NCI-H128 (cell line): ENCODE measurements at regions not wholly inside any gene's neighbourhood (a gene's known extent, or its start where the extent isn't known, plus 50 kb on each side); places are given as distances from the start of the nearest gene placed in this dataset.

Experiments used
- DNase-seq: peaks from one replicate; lab custom pipeline; 2025; ENCODE audit not compliant: unreplicated experiment; lab: John Stamatoyannopoulos, UW

DNA sequence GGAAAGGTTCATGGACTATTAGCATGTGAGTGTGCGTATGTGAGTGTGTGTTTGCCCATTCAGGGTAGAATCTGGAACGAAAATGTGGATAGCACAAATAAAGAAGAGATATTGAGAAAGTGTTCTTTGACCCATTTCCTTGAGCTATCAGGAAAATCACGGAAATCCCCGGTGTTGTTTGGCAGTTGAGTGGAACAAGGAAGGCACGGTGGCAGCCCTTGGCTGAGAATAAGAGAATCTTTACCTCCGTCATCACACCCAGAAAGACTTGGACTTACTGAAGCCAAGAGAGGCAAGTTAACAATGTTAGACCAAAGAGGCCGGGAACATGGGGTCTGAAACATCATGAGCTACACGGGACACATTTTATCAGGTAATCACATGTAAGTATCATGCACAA, 588.9 kb upstream of the BTBD3 start:
- no peak for DNase-seq

GRCh38 chr20:11329271-11329670, 588.4 kb upstream of the BTBD3 start:
- no peak for DNase-seq

GRCh38 chr20:11331096-11331495, 586.6 kb upstream of the BTBD3 start:
- DNase-seq, result no peak

DNA sequence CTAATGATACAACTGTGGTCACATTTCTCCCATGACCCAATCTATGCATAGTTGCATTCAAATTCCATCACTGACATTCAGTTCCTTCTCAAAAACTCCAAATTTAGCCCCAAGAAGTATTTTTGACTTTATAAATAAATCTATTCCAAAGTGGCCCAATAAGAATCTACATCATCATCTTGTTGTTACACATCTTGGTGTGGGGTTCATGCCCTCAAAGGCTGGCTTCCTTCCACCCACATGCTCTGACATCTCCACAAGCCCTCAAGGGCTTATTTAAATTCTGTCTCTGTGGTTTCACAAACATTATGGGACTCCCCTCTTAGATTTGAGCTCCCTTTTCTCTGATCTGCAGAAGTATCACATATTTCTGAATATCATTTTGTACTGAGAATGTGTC, 585.3 kb upstream of the BTBD3 start:
- no peak for DNase-seq

- no peak for DNase-seq
Measured at GRCh38 chr20:11333634-11334033, 584.1 kb upstream of the BTBD3 start.

DNA sequence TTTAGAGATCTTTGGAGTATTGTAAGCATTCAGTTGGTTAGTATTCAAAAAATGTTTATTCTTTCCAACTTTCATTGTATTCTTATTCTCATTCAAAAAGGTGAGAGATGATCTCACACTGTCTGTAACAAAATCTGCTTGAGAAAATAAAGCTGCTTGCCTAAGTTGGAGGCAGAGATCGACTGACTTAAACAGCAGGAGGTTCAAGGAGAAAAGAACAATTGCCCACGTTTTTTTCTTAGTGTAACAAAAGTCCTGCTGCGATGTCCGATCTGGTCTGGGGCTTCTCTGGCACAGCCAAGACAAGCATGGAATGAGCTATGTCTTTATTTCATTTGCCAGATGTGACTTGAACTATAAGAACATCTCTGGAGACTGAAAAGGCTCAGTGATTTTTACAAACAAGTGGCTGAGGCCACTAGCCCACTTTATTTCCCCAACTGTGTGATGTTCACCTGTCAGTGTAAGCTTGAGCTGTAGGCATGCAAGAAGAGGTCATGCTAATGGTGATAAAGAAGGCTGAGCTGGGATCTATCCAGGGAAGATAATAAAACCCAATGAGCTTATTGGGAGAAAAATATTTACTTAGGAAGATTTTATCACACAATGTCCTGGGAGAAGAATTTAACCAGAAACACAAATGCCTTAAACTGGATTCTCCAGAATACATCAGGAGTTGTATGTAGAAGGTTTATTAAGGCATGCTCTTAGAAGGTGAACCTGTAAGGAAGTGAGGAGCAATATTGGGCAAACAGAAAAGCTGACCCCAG, 580.1 kb upstream of the BTBD3 start:
- DNase-seq, result no peak

GRCh38 chr20:11338496-11339306, 579.0 kb upstream of the BTBD3 start:
- no peak for DNase-seq

DNA sequence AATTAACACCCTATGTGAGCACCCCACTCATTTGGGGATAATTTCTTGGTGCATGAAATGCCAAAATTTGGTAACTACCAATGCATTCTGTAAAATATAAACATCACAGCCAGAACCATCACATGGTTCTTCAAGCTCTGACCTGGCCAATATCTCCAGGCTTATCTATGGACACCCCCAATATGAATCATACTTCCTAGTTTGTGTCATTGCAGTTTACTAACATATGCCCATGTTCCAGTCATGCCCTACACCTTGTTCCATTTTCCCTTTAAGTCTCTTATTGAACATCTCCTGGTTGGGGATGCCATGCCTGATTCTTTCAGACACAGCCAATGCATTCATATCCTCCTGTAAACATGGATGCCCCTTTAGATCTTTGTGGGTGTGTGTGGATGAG, 572.8 kb upstream of the BTBD3 start:
- DNase-seq, result no peak

DNA sequence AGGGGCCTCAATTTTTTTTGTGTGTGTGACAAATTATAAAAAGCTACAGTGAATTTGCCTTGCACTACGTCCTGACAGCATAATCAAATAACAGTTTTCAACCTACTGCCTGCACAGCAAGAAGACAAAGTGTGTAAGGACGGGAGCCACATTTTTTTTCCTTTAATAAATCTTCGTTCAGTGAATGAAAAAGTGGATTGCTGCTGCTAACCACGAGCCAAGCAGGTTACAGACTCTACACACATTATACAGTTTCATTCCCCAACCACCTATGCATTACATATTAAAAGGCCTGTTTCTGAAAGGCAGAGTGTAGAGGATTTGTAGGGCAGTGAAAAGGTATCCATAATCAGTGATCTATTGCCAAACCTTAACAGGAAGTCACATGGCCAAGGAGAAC, 570.0 kb upstream of the BTBD3 start:
- no peak for DNase-seq

DNA sequence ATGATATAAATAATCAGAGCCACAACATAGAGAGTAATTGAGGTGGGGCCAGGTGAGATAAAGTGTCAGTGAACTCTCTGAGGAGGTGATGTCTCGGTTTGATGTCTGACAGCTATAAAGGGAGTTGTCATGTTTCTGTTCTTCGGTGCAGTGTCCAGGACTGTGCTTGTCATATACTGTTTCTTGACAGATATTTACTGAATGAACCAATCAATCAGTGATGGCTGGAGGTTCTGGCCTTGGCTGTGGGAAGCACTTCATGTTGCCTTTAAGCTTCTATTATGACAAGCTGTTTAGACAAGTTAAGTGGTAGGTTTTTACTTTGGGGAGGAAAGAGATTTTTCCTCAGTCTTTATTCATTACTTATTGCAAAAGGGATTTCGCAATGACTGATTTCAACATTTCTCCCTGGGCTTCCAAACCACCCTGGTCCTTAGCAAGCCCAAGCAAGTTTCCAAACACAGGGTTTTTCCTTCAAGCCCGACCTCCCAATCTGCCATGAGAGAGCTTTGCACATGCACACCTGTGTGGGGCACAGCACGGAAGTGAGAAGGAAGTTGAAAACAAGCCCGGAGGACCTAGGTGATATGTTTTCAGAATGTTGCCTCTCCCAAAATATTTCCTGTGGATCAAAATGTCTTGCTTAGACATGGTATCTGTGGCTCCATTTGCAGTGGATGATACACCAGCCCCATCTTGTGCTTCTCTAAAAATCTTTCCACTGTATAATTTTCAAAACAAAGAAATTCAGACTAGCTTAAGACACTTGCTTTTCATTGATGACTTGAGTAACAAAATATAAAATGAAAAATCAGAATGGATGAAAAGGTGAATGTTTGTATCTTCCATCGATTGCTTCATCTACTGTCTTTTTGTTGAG, 567.3 kb upstream of the BTBD3 start:
- DNase-seq, result no peak

GRCh38 chr20:11352041-11352440, 565.7 kb upstream of the BTBD3 start:
- DNase-seq, result no peak

- DNase-seq, result no peak
Measured at GRCh38 chr20:11354846-11355245, 562.8 kb upstream of the BTBD3 start.

- no peak for DNase-seq
Measured at GRCh38 chr20:11355345-11355744, 562.3 kb upstream of the BTBD3 start.

DNA sequence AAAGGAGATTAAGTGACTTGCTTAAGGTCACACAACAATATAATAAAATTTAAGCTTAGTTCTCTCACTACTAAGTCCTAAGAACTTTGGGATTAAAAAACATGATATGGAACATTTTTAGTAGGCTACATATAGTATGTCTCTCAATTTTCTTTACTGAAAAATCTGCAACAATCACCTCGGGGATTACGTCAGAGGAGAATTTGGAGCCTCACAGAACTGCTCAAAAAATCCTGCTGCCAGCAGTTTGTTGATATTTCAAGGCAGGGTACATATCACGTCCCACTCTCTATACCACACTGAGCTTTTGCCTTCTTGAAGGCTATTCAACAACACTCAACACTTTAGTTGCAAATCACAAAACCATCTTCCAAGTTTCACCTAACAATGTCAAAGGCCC, 561.6 kb upstream of the BTBD3 start:
- no peak for DNase-seq

GRCh38 chr20:11362450-11362849, 555.2 kb upstream of the BTBD3 start:
- DNase-seq, result no peak

- DNase-seq, result no peak
Measured at GRCh38 chr20:11364736-11365135, 553.0 kb upstream of the BTBD3 start.

GRCh38 chr20:11366660-11367059, 551.0 kb upstream of the BTBD3 start:
- DNase-seq, result no peak

DNA sequence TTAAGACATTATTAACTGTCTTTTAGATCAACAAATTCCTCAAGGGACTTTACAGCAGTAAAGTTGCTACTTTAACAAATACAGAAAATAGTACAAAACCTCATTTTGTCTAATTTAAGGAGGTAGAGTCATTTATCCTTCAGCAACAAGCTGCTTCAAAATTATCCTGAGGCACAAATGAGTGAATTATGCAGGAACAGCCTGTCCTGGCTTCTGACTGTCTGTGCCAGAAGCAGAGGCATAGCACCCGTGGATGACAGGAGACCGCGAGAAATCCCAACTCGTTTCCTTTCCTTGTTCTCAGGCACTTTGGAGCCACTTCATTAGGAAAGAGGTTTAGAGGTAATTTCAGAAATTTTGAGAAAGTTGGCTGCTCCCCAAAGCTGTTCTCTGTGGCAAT, 549.2 kb upstream of the BTBD3 start:
- no peak for DNase-seq

GRCh38 chr20:11368965-11369711, 548.6 kb upstream of the BTBD3 start:
- DNase-seq, result no peak

DNA sequence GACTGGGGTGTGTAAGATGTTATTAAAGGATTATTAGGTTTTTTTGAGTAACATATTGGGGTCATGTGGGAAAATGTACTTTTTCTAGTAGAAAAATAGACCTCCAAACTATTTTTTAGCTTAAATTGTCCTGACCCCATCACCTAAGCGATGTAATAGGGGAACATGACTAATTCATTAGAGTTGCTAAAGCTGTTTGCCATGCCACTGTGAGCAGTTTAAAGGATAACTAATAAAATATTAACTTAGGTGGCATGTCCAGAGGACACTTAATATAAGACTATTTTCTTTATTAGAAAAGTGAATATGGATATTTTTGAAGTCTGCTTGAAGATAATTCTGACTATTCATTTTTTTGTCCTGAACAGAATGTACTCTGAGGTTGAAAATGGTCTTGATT, 545.9 kb upstream of the BTBD3 start:
- DNase-seq, result no peak
